ENCODE measurements at regions not wholly inside any gene's neighbourhood (a gene's known extent, or its start where the extent isn't known, plus 50 kb on each side); places are given as distances from the start of the nearest gene placed in this dataset.

DNA sequence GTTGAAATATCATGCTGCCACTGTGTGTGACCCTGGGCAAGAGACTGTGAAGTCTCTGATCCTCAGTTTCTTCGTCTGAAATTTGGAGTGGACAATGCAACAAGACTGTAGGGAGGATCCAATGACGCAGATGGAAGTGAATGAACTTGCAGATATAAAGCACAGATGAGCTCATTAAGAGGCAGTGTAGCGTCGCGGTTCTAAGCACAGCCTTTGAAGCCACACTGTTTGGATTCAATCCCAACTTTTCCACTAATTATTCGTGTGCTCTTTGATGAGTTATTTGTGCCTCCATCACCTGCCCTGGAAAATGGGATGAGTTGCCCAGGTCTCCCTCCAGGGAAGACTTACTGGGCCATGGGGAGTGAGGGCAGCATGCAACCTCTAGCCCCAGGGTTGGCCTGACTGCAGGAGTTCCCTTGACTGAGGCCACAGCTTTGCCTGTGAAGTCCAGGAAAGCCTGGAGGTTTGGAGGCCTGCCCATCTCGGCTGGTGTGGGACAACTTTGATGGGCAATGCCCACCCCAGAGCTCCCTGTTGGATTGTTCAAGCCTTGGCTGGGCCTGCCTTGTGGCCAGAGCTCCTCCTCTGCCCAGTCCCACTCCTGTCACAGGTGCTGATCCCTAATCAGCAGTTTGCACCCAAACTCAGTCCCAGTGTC, 266.0 kb upstream of the B3GAT1 start (continued):
- TF ChIP-seq BMI1 (IDR thresholded peaks at IDR 0.05; ENCODE audit: low read length) = no peak

GRCh38 chr11:134677397-134677822, 265.4 kb upstream of the B3GAT1 start:
- H3K79me2 ChIP-seq (ENCODE audit: control insufficient read depth, insufficient read depth, low read length) = no peaks in the 10 kb centered on the region
- H2AFZ ChIP-seq (ENCODE audit: low read depth, low read length) = no peak overlapping the region
- no peak overlapping the region; a peak in 1 of 4 replicates for H3K9ac ChIP-seq (ENCODE audit: insufficient read depth in 1 of 2, low read depth in 2 of 2, low read length in 2 of 2)
- intact Hi-C loops (cut with micrococcal nuclease) (no loop called here), in situ Hi-C loops (cut with MboI) (no loop called here)
- FAIRE-seq (no peak), DNase-seq (ENCODE audit: extremely low read depth in 1 of 4, low spot score in 3 of 4) (no peak), ATAC-seq (no peak)
- no peaks in the 10 kb centered on the region; the same call in 1 of the 2 replicates for H3K9me3 ChIP-seq (replicated peaks; ENCODE audit: control insufficient read depth, insufficient read depth, low read depth, low read length)
- no peaks in the 10 kb centered on the region for H3K4me1 ChIP-seq (replicated peaks in 1 of 2; ENCODE audit: control insufficient read depth in 2 of 2, insufficient read depth in 2 of 2, low read length in 2 of 2)
- H3K27me3 ChIP-seq (ENCODE audit: control insufficient read depth in 2 of 2, insufficient read depth in 2 of 2, low read length in 2 of 2) = peaks cover 0 to 9% of the 10 kb centered on the region in 2 experiments; a peak in 1 of 5 replicates
- peaks cover 7% of the 10 kb centered on the region; the same call in 1 of the 2 replicates for H4K20me1 ChIP-seq (replicated peaks; ENCODE audit: control insufficient read depth, insufficient read depth, low read length)
- ChIA-PET CTCF (ENCODE audit: low intra/inter-chr PET ratio) (no interaction called here), POLR2A (interaction anchor here (0.6 kb wide), 1 partner anchor 66 kb away, joined by 4 read pairs; no protein-coding TSS in a partner anchor)
- WGBS (ENCODE audit: insufficient coverage, low coverage, missing lambda C conversion rate) = 1% methylated on average over 9 of the region's 9 CpGs
- no peak overlapping the region for H3K4me2 ChIP-seq (ENCODE audit: insufficient read depth, low read length)
- no TSS peak for BruUV-seq (replicated peaks)
- no peaks in the 10 kb centered on the region for H3K9me1 ChIP-seq (ENCODE audit: control insufficient read depth, insufficient read depth, low read length)
- H3K4me3 ChIP-seq = no peak overlapping the region
- no peak overlapping the region for H3K27ac ChIP-seq (ENCODE audit: extremely low read depth, low read depth, low read length)
- no peaks in the 10 kb centered on the region for H3K36me3 ChIP-seq (ENCODE audit: control insufficient read depth, insufficient read depth, low read length)
- TF ChIP-seq, protein P1, sequence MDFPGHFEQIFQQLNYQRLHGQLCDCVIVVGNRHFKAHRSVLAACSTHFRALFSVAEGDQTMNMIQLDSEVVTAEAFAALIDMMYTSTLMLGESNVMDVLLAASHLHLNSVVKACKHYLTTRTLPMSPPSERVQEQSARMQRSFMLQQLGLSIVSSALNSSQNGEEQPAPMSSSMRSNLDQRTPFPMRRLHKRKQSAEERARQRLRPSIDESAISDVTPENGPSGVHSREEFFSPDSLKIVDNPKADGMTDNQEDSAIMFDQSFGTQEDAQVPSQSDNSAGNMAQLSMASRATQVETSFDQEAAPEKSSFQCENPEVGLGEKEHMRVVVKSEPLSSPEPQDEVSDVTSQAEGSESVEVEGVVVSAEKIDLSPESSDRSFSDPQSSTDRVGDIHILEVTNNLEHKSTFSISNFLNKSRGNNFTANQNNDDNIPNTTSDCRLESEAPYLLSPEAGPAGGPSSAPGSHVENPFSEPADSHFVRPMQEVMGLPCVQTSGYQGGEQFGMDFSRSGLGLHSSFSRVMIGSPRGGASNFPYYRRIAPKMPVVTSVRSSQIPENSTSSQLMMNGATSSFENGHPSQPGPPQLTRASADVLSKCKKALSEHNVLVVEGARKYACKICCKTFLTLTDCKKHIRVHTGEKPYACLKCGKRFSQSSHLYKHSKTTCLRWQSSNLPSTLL (IDR thresholded peaks at IDR 0.05) = no peak
- TF ChIP-seq ARID2 (IDR thresholded peaks at IDR 0.05) (no peak), STAT5A (IDR thresholded peaks at IDR 0.05; ENCODE audit: borderline replicate concordance, low read length) (no peak), RBM17 (IDR thresholded peaks at IDR 0.05; ENCODE audit: borderline replicate concordance, low read depth, low read length) (no peak), POLR2AphosphoS2 (IDR thresholded peaks at IDR 0.05; ENCODE audit: low read length) (no peak), ZNF589 (CRISPR knock-in tag; IDR thresholded peaks at IDR 0.05; ENCODE audit: low read depth) (no peak), MEIS2 (IDR thresholded peaks at IDR 0.05; ENCODE audit: partially characterized antibody) (no peak)
- TF ChIP-seq, protein P2, sequence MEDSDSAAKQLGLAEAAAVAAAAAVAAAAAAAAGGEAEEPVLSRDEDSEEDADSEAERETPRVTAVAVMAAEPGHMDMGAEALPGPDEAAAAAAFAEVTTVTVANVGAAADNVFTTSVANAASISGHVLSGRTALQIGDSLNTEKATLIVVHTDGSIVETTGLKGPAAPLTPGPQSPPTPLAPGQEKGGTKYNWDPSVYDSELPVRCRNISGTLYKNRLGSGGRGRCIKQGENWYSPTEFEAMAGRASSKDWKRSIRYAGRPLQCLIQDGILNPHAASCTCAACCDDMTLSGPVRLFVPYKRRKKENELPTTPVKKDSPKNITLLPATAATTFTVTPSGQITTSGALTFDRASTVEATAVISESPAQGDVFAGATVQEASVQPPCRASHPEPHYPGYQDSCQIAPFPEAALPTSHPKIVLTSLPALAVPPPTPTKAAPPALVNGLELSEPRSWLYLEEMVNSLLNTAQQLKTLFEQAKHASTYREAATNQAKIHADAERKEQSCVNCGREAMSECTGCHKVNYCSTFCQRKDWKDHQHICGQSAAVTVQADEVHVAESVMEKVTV (CRISPR knock-in tag; IDR thresholded peaks at IDR 0.05) = no peak
